HG03439 (cell line): ENCODE measurements at regions not wholly inside any gene's neighbourhood (a gene's known extent, or its start where the extent isn't known, plus 50 kb on each side); places are given as distances from the start of the nearest gene placed in this dataset.

Experiments
- ATAC-seq: cut with Tn5 transposase; IDR thresholded peaks from one replicate; pipeline ENCODE4 v1.9.1; 2021; ENCODE audit warnings: mild to moderate bottlenecking, moderate library complexity; ENCODE audit not compliant: unreplicated experiment

GRCh38 chr6:84282550-84282949, 55.1 kb upstream of the CEP162 start:
- ATAC-seq, result no peak

- no peak for ATAC-seq
Observed at GRCh38 chr6:84280639-84281038, 53.2 kb upstream of the CEP162 start.

GRCh38 chr6:84280030-84280429, 52.6 kb upstream of the CEP162 start:
- no peak for ATAC-seq

GRCh38 chr6:84278321-84278998, 51.0 kb upstream of the CEP162 start:
- no peak for ATAC-seq
